SK-N-SH (cell line): ENCODE measurements at regions not wholly inside any gene's neighbourhood (a gene's known extent, or its start where the extent isn't known, plus 50 kb on each side); places are given as distances from the start of the nearest gene placed in this dataset.
"Not testable (repeated sequence)": the region's sequence is repeated elsewhere in the genome, so short reads cannot be mapped to it uniquely, and the experiment has no call there.

Experiments
- CTCF ChIA-PET: fragments of 300-600, 350-600 bp; formaldehyde crosslinking; extraction: SDS; loops from one replicate; lab custom pipeline; 2021; lab: Yijun Ruan, JAX
- POLR2A ChIA-PET: fragments of 350-600 bp; sonication (Branson Sonifier 250); formaldehyde crosslinking; extraction: SDS; loops from one replicate; lab custom pipeline; 2020; ENCODE audit warnings: antibody characterized with exemption, inconsistent platforms; lab: Yijun Ruan, JAX
- DNase-seq: peaks from one replicate; pipeline ENCODE4 v3.0.0; 2012
- H2AFZ ChIP-seq: fragments of 200-600 bp; sonication (generic); 2 replicates; pipeline ENCODE4 v1.8.1; 2016; ENCODE audit warnings: antibody characterized with exemption, mild to moderate bottlenecking, low read depth
- H3F3A ChIP-seq: fragments of 200-600 bp; sonication (generic); replicated peaks from 2 replicates; pipeline ENCODE3; 2016; ENCODE audit warnings: antibody characterized with exemption, mild to moderate bottlenecking; ENCODE audit not compliant: insufficient read depth
- H3K27ac ChIP-seq, 2 experiments: fragments of 200-500 bp in 1 of 2; fragments of 200-600 bp in 1 of 2; sonication (Bioruptor generic) in 1 of 2; sonication (generic), shearing (Covaris generic) in 1 of 2; 2 replicates each; pipeline versions ENCODE4 v1.5.1 to v1.6.1; 2014 to 2016; ENCODE audit warnings: low read depth in 2 of 2, inconsistent platforms in 1 of 2, low read length in 1 of 2, mild to moderate bottlenecking in 1 of 2, mixed read lengths in 1 of 2
- H3K27me3 ChIP-seq: fragments of 200-600 bp; sonication (generic), shearing (Covaris generic); 2 replicates; pipeline ENCODE4 v1.6.1; 2016; ENCODE audit warnings: mixed run types; ENCODE audit not compliant: insufficient read depth
- H3K36me3 ChIP-seq, 2 experiments: fragments of 200-500 bp in 1 of 2; fragments of 200-600 bp in 1 of 2; sonication (Bioruptor generic) in 1 of 2; sonication (generic) in 1 of 2; replicated peaks in 1 of 2; 2 replicates each; pipeline versions ENCODE3 to v1.5.1; 2014 to 2016; ENCODE audit warnings: low read length in 1 of 2, mild to moderate bottlenecking in 1 of 2; ENCODE audit not compliant: insufficient read depth in 2 of 2, control insufficient read depth in 1 of 2
- H3K4me1 ChIP-seq, 2 experiments: fragments of 200-500 bp in 1 of 2; fragments of 200-600 bp in 1 of 2; sonication (Bioruptor generic) in 1 of 2; sonication (generic), shearing (Covaris generic) in 1 of 2; 2 replicates each; pipeline versions ENCODE4 v1.5.1 to v1.6.1; 2014 to 2016; ENCODE audit warnings: low read depth in 1 of 2, low read length in 1 of 2, mixed run types in 1 of 2; ENCODE audit not compliant: insufficient read depth in 2 of 2, control insufficient read depth in 1 of 2
- H3K4me2 ChIP-seq: fragments of 200-600 bp; sonication (generic), shearing (Covaris generic); 2 replicates; pipeline ENCODE4 v1.6.1; 2017; ENCODE audit warnings: mixed run types
- H3K4me3 ChIP-seq, 2 experiments: fragments of 200-500 bp in 1 of 2; fragments of 200-600 bp in 1 of 2; sonication (Bioruptor generic) in 1 of 2; sonication (generic), shearing (Covaris generic) in 1 of 2; 2 replicates each; pipeline versions ENCODE4 v1.5.1 to v1.8.1; 2014 to 2016; ENCODE audit warnings: low read depth in 2 of 2, inconsistent platforms in 1 of 2, low read length in 1 of 2, mild to moderate bottlenecking in 1 of 2, mixed read lengths in 1 of 2, moderate library complexity in 1 of 2
- H3K79me2 ChIP-seq: fragments of 200-600 bp; sonication (generic); 2 replicates; pipeline ENCODE4 v1.8.1; 2017; ENCODE audit warnings: mild to moderate bottlenecking; ENCODE audit not compliant: insufficient read depth
- H3K9ac ChIP-seq: fragments of 200-600 bp; sonication (generic); 2 replicates; pipeline ENCODE4 v1.6.1; 2017; ENCODE audit warnings: mixed run types
- H3K9me2 ChIP-seq: fragments of 200-600 bp; sonication (generic); 2 replicates; pipeline ENCODE4 v1.6.1; 2017; ENCODE audit warnings: mixed run types
- H3K9me3 ChIP-seq: fragments of 200-600 bp; sonication (generic); 2 replicates; pipeline ENCODE4 v1.6.1; 2017; ENCODE audit warnings: mixed run types, mild to moderate bottlenecking, moderate library complexity
- H4K20me1 ChIP-seq: fragments of 200-600 bp; sonication (generic); 2 replicates; pipeline ENCODE4 v1.6.1; 2017; ENCODE audit warnings: mild to moderate bottlenecking, mixed run types; ENCODE audit not compliant: insufficient read depth
- YY1 ChIP-seq: IDR thresholded peaks from 2 replicates; pipeline ENCODE4 v1.4.0; 2012; ENCODE audit warnings: low read depth, mild to moderate bottlenecking
- WGBS: methylation state at CpG from one replicate; pipeline ENCODE4 v1.1.6; 2017; ENCODE audit warnings: low lambda C conversion rate; 5-methylcytosine and 5-hydroxymethylcytosine counted together
- small RNA-seq, 7 experiments: library from RNA; depleted of rRNA; stranded (forward); fragments of <200 nt; gene quantifications; one replicate each; pipeline ENCODE3, GENCODE V24; 2012

GRCh38 chrX:115735269-115735668 lies 174.3 kb downstream of the PLS3 start:
- H2AFZ ChIP-seq, H3K27me3 ChIP-seq, H4K20me1 ChIP-seq, H3K36me3 ChIP-seq, H3F3A ChIP-seq, CTCF ChIA-PET, H3K4me2 ChIP-seq, POLR2A ChIA-PET, H3K79me2 ChIP-seq, H3K9me3 ChIP-seq, H3K9me2 ChIP-seq, DNase-seq, H3K4me1 ChIP-seq: not testable (repeated sequence)
- TF ChIP-seq YY1 = peak; percentile 47; the same call in 1 of the 2 replicates
- Histone ChIP-seq H3K4me3 (peak overlapping the region in 1 of 2 experiments; percentile 43; a peak in 2 of 4 replicates), H3K27ac (peak overlapping the region in 1 of 2 experiments; percentile 90; a peak in 2 of 4 replicates), H3K9ac (peak overlapping the region; percentile 53; the same call in 1 of the 2 replicates)
- 0% methylated on average over 1 of the region's 26 CpGs for WGBS

Small RNAs in the stretch of these regions (small RNA-seq; reads per million reads assigned to genes)
- gene AC005000.1 = 0 to 1.1 (median 0) reads per million in 7 experiments
